Middle frontal gyrus (tissue), 1 donor: ENCODE measurements at regions not wholly inside any gene's neighbourhood (a gene's known extent, or its start where the extent isn't known, plus 50 kb on each side); places are given as distances from the start of the nearest gene placed in this dataset.

Source experiments
- DNase-seq: peaks from one replicate; pipeline ENCODE4 v3.0.0-alpha.2; 2015; ENCODE audit warnings: low spot score; ENCODE audit errors: extremely low spot score

- DNase-seq = no peak
Measured at GRCh38 chr6:169165561-169166300, 87.9 kb downstream of the THBS2 start.

- DNase-seq = no peak
Measured at GRCh38 chr6:169164986-169165385, 88.7 kb downstream of the THBS2 start.

DNA sequence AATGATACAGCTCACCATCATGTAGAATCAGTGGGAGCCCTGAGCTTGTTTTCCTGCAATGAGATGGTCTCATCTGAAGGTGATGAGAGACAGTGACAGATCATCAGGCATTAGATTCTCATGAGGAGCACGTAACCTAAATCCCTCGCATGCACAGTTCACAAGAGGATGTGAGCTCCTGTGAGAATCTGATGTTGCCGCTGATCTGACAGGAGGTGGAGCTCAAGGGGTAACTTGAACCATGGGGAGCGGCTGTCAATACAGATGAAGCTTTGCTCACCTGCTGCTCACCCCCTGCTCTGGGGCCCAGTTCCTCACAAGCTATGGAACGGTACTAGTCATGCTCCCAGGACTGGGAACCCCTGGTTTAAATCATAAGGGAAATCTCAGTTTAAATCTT is 89.2 kb downstream of the THBS2 start:
- DNase-seq = no peak

DNA sequence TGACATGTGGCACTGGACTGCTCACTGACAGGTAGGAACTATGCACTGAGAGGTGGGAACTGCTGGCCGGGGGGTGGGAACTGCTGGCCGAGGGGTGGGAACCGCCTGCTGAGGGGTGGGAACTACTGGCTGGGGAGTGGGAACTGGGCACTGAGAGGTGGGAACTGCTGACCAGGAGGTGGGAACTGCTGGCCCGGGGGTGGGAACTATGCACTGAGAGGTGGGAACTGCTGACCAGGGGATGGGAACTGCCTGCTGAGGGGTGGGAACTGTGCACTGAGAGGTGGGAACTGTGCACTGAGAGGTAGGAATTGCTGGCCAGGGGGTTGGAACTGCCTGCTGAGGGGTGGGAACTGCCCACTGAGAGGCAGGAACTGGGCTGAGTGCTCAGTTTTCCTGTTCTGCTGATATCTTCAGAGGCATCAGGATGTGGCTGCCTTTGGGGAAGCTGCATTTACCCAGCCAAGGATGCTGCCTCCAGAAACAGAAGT is 90.2 kb downstream of the THBS2 start:
- DNase-seq = no peak

DNA sequence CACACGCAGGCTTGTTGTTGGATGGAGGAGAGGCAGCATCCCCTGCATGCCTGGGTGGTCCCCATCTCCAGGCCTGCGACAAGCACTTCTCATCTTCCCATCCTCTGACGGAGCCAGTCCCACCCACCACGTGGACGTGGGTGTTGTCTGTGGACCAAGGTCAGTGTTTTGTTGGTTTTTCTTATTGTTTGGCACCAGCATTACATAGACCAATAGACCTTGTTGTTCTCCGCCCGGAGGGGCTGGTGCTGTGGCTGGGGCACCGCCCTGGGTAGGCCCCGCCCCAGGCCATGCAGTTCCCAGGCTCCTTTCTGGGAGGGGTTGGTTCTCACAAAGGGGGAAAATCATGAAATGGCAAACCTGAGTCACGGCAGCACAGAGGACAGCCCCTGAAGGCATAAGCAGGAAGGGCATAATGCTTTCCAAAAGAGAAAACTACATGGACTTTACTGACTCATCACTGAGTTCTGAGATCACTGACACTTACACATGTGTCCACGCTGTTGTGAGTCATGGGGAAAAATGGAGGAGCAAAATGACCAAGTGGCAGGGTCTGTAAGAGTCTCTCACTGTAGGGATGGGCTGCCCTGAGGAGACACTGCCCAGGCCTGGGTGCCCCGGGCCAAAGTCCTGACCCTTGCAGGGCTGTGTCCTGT is 90.8 kb downstream of the THBS2 start:
- no peak for DNase-seq

DNA sequence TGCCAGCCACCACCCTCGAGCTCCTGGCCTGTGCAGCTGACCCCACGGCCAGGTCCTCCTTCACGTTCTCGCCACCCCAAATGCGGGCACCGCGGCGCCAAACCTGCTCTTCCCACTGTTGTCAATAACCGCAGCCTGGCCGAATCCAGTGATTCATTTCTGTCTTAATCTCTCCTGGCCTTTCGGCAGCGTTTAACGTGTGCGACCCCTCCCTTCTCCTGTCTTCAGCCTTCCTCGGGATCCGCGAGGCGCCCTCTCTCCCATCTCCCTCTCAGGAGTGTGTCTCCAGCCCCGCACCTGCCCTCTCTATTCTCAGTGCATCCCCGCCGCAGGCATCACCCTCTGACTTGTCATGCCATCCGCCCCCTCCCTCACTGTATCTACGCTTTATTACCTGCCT is 91.4 kb downstream of the THBS2 start:
- no peak for DNase-seq

- DNase-seq = no peak
Measured at GRCh38 chr6:169161572-169162167, 92.0 kb downstream of the THBS2 start.

- DNase-seq = no peak
Measured at GRCh38 chr6:169160855-169161560, 92.6 kb downstream of the THBS2 start.

DNA sequence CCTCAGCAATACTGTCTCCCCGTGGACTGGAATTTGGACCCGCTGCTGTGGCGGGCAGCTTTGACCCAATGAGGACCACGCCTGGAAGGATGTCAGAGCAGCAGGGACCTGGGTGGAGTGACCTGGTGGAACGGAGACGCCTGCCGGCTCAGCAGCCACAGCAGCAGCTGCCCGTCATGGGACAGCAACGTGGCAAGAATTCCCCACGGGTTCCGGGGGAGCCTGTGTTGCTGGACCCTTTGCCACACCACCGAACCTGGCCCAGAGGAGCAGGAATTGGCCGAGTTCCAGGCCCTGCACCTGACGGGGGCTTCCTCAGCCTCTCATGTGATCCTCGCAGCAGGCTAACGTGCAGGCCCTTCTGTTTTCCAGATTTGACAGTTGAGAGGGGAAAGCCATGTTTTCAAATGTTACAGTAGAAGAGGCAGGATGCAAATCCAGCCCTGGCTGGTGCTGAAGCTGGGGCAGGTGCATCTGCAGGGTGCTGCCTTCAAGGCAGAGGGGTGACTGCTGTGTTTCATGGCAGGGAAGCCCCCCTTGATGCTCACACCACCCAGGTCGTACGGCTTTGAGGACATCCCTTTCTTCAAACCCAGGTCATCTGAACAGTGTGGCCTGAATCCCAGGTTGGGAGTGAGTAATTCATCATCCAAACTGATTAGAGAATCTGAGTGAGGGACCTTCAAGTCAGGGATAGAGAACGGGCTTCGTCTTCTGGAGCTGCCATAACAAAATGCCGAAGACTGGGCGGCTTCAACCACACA is 93.4 kb downstream of the THBS2 start:
- DNase-seq = no peak

- DNase-seq = no peak
Measured at GRCh38 chr6:169159331-169159730, 94.3 kb downstream of the THBS2 start.

- no peak for DNase-seq
Measured at GRCh38 chr6:169158691-169159090, 95.0 kb downstream of the THBS2 start.

DNA sequence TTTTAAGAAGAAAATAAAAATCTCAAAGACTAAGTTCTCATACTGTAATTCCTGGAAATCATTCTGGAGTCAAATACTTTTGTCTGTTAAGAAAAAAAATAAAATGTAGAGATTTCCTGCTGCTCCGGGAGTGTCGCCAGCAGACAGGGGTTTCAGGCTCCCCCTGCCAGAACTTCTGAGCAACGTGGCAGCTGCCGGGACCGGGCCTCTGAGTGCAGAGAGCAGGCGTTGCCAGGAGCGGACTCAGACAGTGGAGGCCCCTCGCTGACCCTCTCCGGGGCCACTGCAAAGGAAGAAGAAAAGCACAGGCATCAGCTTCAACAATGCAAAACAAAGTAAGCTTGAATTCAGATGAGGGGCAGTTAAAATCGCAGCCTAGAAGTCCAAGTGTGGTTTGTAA is 95.5 kb downstream of the THBS2 start:
- DNase-seq = no peak

- DNase-seq = no peak
Measured at GRCh38 chr6:169157197-169158148, 96.2 kb downstream of the THBS2 start.

- no peak for DNase-seq
Measured at GRCh38 chr6:169156793-169157147, 96.9 kb downstream of the THBS2 start.

- DNase-seq = no peak
Measured at GRCh38 chr6:169156108-169156792, 97.4 kb downstream of the THBS2 start.

GRCh38 chr6:169155481-169155880 is 98.2 kb downstream of the THBS2 start:
- no peak for DNase-seq

- no peak for DNase-seq
Measured at GRCh38 chr6:169153401-169153800, 100.2 kb downstream of the THBS2 start.

DNA sequence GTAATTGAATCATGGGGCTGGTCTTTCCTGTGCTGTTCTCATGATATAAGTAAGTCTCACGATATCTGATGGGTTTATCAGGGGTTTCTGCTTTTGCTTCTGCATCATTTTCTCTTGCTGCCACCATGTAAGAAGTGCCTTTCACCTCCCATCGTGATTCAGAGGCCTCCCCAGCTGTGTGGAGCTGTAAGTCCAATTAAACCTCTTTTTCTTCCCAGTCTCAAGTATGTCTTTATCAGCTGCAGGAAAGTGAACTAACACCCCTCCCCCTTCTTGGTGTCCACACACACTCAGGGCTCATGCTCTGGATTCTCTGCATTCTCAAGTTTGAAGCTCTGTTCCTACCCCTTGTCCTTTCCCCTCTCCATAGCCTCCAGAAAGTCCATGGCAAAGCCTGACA is 107.1 kb downstream of the THBS2 start:
- no peak for DNase-seq

GRCh38 chr6:169145991-169146501 is 107.6 kb downstream of the THBS2 start:
- no peak for DNase-seq
